ENCODE measurements at regions not wholly inside any gene's neighbourhood (a gene's known extent, or its start where the extent isn't known, plus 50 kb on each side); places are given as distances from the start of the nearest gene placed in this dataset.

DNA sequence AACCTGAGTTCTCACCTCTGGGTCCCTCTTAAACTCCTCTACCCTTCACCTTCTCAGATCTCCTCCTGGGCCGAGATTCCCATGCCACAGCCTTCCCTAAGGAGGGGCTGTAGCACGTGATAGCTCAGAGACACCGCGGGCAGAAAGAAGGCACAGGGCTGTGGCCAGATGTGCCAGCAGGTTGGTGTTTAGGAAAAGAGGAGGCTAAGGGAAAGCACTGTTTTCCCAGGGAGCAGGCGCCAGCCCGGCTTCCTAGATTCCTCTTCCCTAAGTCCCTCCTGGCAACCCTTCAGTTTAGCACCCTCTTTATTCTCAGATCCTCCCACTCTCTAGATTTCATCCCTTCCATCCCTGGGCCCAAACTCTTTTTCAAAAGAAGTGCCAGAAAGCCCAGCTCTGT is 59.4 kb upstream of the CCNG1 start:
- TF ChIP-seq CTCF (conservative IDR thresholded peaks at IDR 0.05 in 1 of 2, IDR thresholded peaks at IDR 0.05 in 1 of 2; ENCODE audit: low read depth in 1 of 2, low read length in 2 of 2) (no peak), EZH2 (IDR thresholded peaks at IDR 0.05; ENCODE audit: low read length, missing control alignments) (no peak)
